ENCODE measurements at regions not wholly inside any gene's neighbourhood (a gene's known extent, or its start where the extent isn't known, plus 50 kb on each side); places are given as distances from the start of the nearest gene placed in this dataset.

- Mint-ChIP-seq H3K4me3 (no peak overlapping the region), H3K27ac (no peak overlapping the region), H3K27me3 (ENCODE audit: low read depth in 3 of 3) (peaks cover 0 to 6% (median 2%) of the 10 kb centered on the region in 3 donors), H3K4me1 (no peaks in the 10 kb centered on the region), H3K9me3 (peaks cover 0 to 11% (median 2%) of the 10 kb centered on the region in 7 donors), H3K36me3 (no peaks in the 10 kb centered on the region)
- Histone ChIP-seq H3K79me2 (ENCODE audit: insufficient read depth, low read length) (no peaks in the 10 kb centered on the region), H3K4me2 (replicated peaks; ENCODE audit: extremely low read depth, low read length, poor library complexity, severe bottlenecking) (no peak overlapping the region), H3K27ac (ENCODE audit: low read depth in 1 of 2, low read length in 2 of 2) (no peak overlapping the region), H3K4me3 (replicated peaks in 1 of 3; ENCODE audit: low read depth in 2 of 3, low read length in 3 of 3) (no peak overlapping the region), H4K20me1 (ENCODE audit: insufficient read depth, low read length) (no peaks in the 10 kb centered on the region), H3K4me1 (ENCODE audit: control insufficient read depth in 1 of 2, insufficient read depth in 2 of 2, low read length in 2 of 2) (no peaks in the 10 kb centered on the region), H3K36me3 (replicated peaks in 1 of 2; ENCODE audit: control insufficient read depth in 1 of 2, insufficient read depth in 2 of 2, low read length in 2 of 2) (no peaks in the 10 kb centered on the region), H3K27me3 (ENCODE audit: control insufficient read depth in 2 of 2, insufficient read depth in 2 of 2, low read length in 2 of 2) (no peaks in the 10 kb centered on the region), H3K9ac (ENCODE audit: insufficient read depth, low read length, poor library complexity, severe bottlenecking) (no peak overlapping the region), H2AFZ (ENCODE audit: insufficient read depth, low read depth, low read length, poor library complexity, severe bottlenecking) (no peak overlapping the region), H3K9me3 (replicated peaks in 1 of 2; ENCODE audit: control insufficient read depth in 1 of 2, insufficient read depth in 1 of 2, low read length in 2 of 2) (no peaks in the 10 kb centered on the region)
- WGBS (ENCODE audit: insufficient coverage), result no CpG with 5 or more reads among the region's 1 CpG
- TF ChIP-seq, protein P1, sequence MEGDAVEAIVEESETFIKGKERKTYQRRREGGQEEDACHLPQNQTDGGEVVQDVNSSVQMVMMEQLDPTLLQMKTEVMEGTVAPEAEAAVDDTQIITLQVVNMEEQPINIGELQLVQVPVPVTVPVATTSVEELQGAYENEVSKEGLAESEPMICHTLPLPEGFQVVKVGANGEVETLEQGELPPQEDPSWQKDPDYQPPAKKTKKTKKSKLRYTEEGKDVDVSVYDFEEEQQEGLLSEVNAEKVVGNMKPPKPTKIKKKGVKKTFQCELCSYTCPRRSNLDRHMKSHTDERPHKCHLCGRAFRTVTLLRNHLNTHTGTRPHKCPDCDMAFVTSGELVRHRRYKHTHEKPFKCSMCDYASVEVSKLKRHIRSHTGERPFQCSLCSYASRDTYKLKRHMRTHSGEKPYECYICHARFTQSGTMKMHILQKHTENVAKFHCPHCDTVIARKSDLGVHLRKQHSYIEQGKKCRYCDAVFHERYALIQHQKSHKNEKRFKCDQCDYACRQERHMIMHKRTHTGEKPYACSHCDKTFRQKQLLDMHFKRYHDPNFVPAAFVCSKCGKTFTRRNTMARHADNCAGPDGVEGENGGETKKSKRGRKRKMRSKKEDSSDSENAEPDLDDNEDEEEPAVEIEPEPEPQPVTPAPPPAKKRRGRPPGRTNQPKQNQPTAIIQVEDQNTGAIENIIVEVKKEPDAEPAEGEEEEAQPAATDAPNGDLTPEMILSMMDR (IDR thresholded peaks at IDR 0.05), result no peak
- no peak for DNase-seq
- intact Hi-C loops (cut with micrococcal nuclease), result no loop called here
Measured at GRCh38 chr1:13918862-13919261, 218.9 kb downstream of the PRDM2 start.

- intact Hi-C loops (cut with micrococcal nuclease), result no loop called here
- WGBS (ENCODE audit: insufficient coverage), result 100% methylated on average over 1 of the region's 1 CpG
- Mint-ChIP-seq H3K4me1 (no peaks in the 10 kb centered on the region), H3K27me3 (ENCODE audit: low read depth in 3 of 3) (peaks cover 0 to 6% (median 2%) of the 10 kb centered on the region in 3 donors), H3K36me3 (no peaks in the 10 kb centered on the region), H3K4me3 (no peak overlapping the region), H3K9me3 (peaks cover 0 to 11% (median 5%) of the 10 kb centered on the region in 7 donors), H3K27ac (no peak overlapping the region)
- Histone ChIP-seq H3K9ac (ENCODE audit: insufficient read depth, low read length, poor library complexity, severe bottlenecking) (no peak overlapping the region), H3K4me3 (replicated peaks in 1 of 3; ENCODE audit: low read depth in 2 of 3, low read length in 3 of 3) (no peak overlapping the region), H3K36me3 (replicated peaks in 1 of 2; ENCODE audit: control insufficient read depth in 1 of 2, insufficient read depth in 2 of 2, low read length in 2 of 2) (no peaks in the 10 kb centered on the region), H2AFZ (ENCODE audit: insufficient read depth, low read depth, low read length, poor library complexity, severe bottlenecking) (no peak overlapping the region), H3K4me2 (replicated peaks; ENCODE audit: extremely low read depth, low read length, poor library complexity, severe bottlenecking) (no peak overlapping the region), H3K9me3 (replicated peaks in 1 of 2; ENCODE audit: control insufficient read depth in 1 of 2, insufficient read depth in 1 of 2, low read length in 2 of 2) (no peaks in the 10 kb centered on the region), H3K79me2 (ENCODE audit: insufficient read depth, low read length) (no peaks in the 10 kb centered on the region), H3K4me1 (ENCODE audit: control insufficient read depth in 1 of 2, insufficient read depth in 2 of 2, low read length in 2 of 2) (no peaks in the 10 kb centered on the region), H3K27ac (ENCODE audit: low read depth in 1 of 2, low read length in 2 of 2) (no peak overlapping the region), H3K27me3 (ENCODE audit: control insufficient read depth in 2 of 2, insufficient read depth in 2 of 2, low read length in 2 of 2) (no peaks in the 10 kb centered on the region), H4K20me1 (ENCODE audit: insufficient read depth, low read length) (no peaks in the 10 kb centered on the region)
- no peak for DNase-seq
- TF ChIP-seq, protein P1 (IDR thresholded peaks at IDR 0.05), result no peak
Measured at GRCh38 chr1:13921190-13921589, 221.2 kb downstream of the PRDM2 start.
